HCT116 (cell line): ENCODE measurements at regions not wholly inside any gene's neighbourhood (a gene's known extent, or its start where the extent isn't known, plus 50 kb on each side); places are given as distances from the start of the nearest gene placed in this dataset.

Experiments
- ATAC-seq: fragments of 200-7000 bp; cut with Tn5 transposase; 2 replicates; pipeline ENCODE4 v1.9.1; 2020; ENCODE audit warnings: mild to moderate bottlenecking, moderate library complexity
- BruUV-seq: library from RNA; stranded (reverse); fragments of 400-500 nt; replicated peaks from 2 replicates; lab custom pipeline; 2021; lab: Mats Ljungman, UMichigan
- CTCF ChIA-PET: fragments of 300-600 bp; sonication (Branson Sonifier 250); formaldehyde crosslinking; loops from one replicate; lab custom pipeline; 2021; ENCODE audit warnings: antibody characterized with exemption; lab: Charles Lee
- POLR2A ChIA-PET: fragments of 300-600, 350-600 bp; sonication (Branson Sonifier 250); formaldehyde crosslinking; loops from one replicate; lab custom pipeline; 2021; ENCODE audit warnings: antibody characterized with exemption; lab: Charles Lee
- RAD21 ChIA-PET, 2 experiments: fragments of 300-600 bp; sonication (Branson Sonifier 250); formaldehyde crosslinking; loops; one replicate each; lab custom pipeline; 2023; ENCODE audit warnings: low total read pairs in 2 of 2; ENCODE audit not compliant: uncharacterized antibody in 2 of 2, unreplicated experiment in 2 of 2, low non-redundant PET in 1 of 2; lab: Charles Lee
- DNase-seq: peaks from one replicate; pipeline ENCODE4 v3.0.0-alpha.2; 2010; ENCODE audit warnings: low read depth, low spot score
- H2AFZ ChIP-seq: fragments of 200-600 bp; shearing (Covaris generic), sonication (generic); 2 replicates; pipeline ENCODE4 v1.6.1; 2017; ENCODE audit warnings: low read depth, mixed run types, mixed read lengths, antibody characterized with exemption, low read length; ENCODE audit not compliant: poor library complexity, severe bottlenecking
- H3K27ac ChIP-seq: 2 replicates; pipeline ENCODE4 v1.5.1; 2012; ENCODE audit warnings: low read depth, low read length
- H3K27me3 ChIP-seq: fragments of 200-600 bp; sonication (generic); 2 replicates; pipeline ENCODE4 v1.6.1; 2016; ENCODE audit warnings: mixed run types, low read length, mixed read lengths; ENCODE audit not compliant: insufficient read depth
- H3K36me3 ChIP-seq, 2 experiments: fragments of 200-500 bp in 1 of 2; fragments of 200-600 bp in 1 of 2; sonication (Bioruptor generic) in 1 of 2; sonication (generic) in 1 of 2; 2 replicates each; pipeline versions ENCODE4 v1.5.1 to v1.6.1; 2014 to 2016; ENCODE audit warnings: low read length in 2 of 2, inconsistent platforms in 1 of 2, mixed read lengths in 1 of 2, mixed run types in 1 of 2; ENCODE audit not compliant: insufficient read depth in 2 of 2, control insufficient read depth in 1 of 2
- H3K4me1 ChIP-seq, 2 experiments: fragments of 200-600 bp in 1 of 2; sonication (generic) in 1 of 2; 2 replicates each; pipeline versions ENCODE4 v1.5.1 to v1.6.1; 2012 to 2017; ENCODE audit warnings: low read length in 2 of 2, inconsistent platforms in 1 of 2, mild to moderate bottlenecking in 1 of 2, mixed read lengths in 1 of 2, mixed run types in 1 of 2, moderate library complexity in 1 of 2; ENCODE audit not compliant: insufficient read depth in 2 of 2, control insufficient read depth in 1 of 2
- H3K4me2 ChIP-seq: fragments of 200-600 bp; sonication (generic); 2 replicates; pipeline ENCODE4 v1.6.1; 2017; ENCODE audit warnings: mixed run types, low read length, mixed read lengths
- H3K4me3 ChIP-seq, 2 experiments: fragments of 200-600 bp in 1 of 2; sonication (generic) in 1 of 2; replicated peaks in 1 of 2; 2 replicates each; pipeline ENCODE4 v1.5.1; 2011 to 2016; ENCODE audit warnings: low read length in 2 of 2, control low read depth in 1 of 2, low read depth in 1 of 2, mild to moderate bottlenecking in 1 of 2, mixed read lengths in 1 of 2, mixed run types in 1 of 2
- H3K79me2 ChIP-seq: fragments of 200-600 bp; sonication (generic); 2 replicates; pipeline ENCODE4 v1.6.1; 2017; ENCODE audit warnings: mild to moderate bottlenecking, mixed run types, low read length, moderate library complexity, mixed read lengths; ENCODE audit not compliant: insufficient read depth
- H3K9ac ChIP-seq: fragments of 200-600 bp; sonication (generic); 2 replicates; pipeline ENCODE4 v1.6.1; 2016; ENCODE audit warnings: low read length, mixed read lengths
- H3K9me2 ChIP-seq: fragments of 200-600 bp; sonication (generic), shearing (Covaris generic); 2 replicates; pipeline ENCODE4 v1.6.1; 2017; ENCODE audit warnings: mixed run types, mild to moderate bottlenecking, moderate library complexity; ENCODE audit not compliant: insufficient read depth
- H3K9me3 ChIP-seq, 2 experiments: fragments of 200-500 bp in 1 of 2; fragments of 200-600 bp in 1 of 2; sonication (Bioruptor generic) in 1 of 2; sonication (generic) in 1 of 2; 2 replicates each; pipeline ENCODE4 v1.6.1; 2014 to 2017; ENCODE audit warnings: low read length in 2 of 2, mixed read lengths in 2 of 2, inconsistent platforms in 1 of 2, low read depth in 1 of 2, mild to moderate bottlenecking in 1 of 2, mixed run types in 1 of 2, moderate library complexity in 1 of 2; ENCODE audit not compliant: control insufficient read depth in 1 of 2, insufficient read depth in 1 of 2
- H4K20me1 ChIP-seq: fragments of 200-600 bp; sonication (generic), shearing (Covaris generic); 2 replicates; pipeline ENCODE4 v1.6.1; 2017; ENCODE audit warnings: mixed run types, mild to moderate bottlenecking, moderate library complexity; ENCODE audit not compliant: insufficient read depth
- CEBPB ChIP-seq: IDR thresholded peaks from 2 replicates; pipeline ENCODE4 v1.6.1; 2012; ENCODE audit warnings: low read depth
- ELF1 ChIP-seq: IDR thresholded peaks from 2 replicates; pipeline ENCODE4 v1.6.1; 2012; ENCODE audit warnings: low read depth, borderline replicate concordance
- EZH2 ChIP-seq: fragments of 200-600 bp; sonication (generic); IDR thresholded peaks from 2 replicates; pipeline ENCODE4 v1.6.1; 2017; ENCODE audit warnings: antibody characterized with exemption, mixed run types
- RAD21 ChIP-seq: IDR thresholded peaks from 2 replicates; pipeline ENCODE4 v1.6.1; 2012; ENCODE audit warnings: low read depth, mild to moderate bottlenecking
- SP1 ChIP-seq: IDR thresholded peaks from 2 replicates; pipeline ENCODE4 v1.6.1; 2012; ENCODE audit warnings: low read depth
- SRF ChIP-seq: IDR thresholded peaks from 2 replicates; pipeline ENCODE4 v1.6.1; 2012; ENCODE audit warnings: low read depth
- TCF7L2 ChIP-seq: IDR thresholded peaks from 2 replicates; pipeline ENCODE4 v1.7.0; 2011; ENCODE audit warnings: borderline replicate concordance, inconsistent platforms; ENCODE audit not compliant: insufficient read depth, insufficient read length; ENCODE audit errors: extremely low read depth
- intact Hi-C: fragments of 100-400 bp; cut with micrococcal nuclease; formaldehyde crosslinking; loops from 2 replicates; pipeline ENCODE4 v1.10.0; 2022
- TF ChIP-seq, protein P1 (sequence below): IDR thresholded peaks from 2 replicates; pipeline ENCODE4 v1.6.1; 2011; ENCODE audit warnings: mild to moderate bottlenecking, low read length, moderate library complexity; ENCODE audit not compliant: insufficient replicate concordance; ENCODE audit errors: extremely low read depth

DNA sequence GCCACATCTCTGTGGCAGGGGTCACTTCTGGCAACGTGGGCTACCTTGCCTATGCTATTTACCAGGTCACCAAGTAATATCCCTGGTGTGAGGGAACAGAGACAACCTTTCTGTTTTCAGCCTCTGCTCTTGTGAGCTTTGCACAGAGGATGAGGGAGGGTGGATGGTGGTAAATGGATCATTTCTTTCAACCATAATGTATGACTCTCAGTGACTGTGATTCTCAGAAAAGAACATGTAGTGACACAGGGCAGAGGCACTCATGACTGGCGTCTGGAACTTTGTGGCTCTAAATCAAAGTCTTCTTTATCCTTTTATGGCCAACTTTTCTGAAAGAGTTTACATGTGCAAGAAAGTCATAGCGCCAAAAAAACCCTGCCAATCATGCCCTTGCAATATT lies 153.5 kb upstream of the USP24 start:
- no peaks in the 10 kb centered on the region for H4K20me1 ChIP-seq
- no peaks in the 10 kb centered on the region for H3K9me3 ChIP-seq
- POLR2A ChIA-PET = no interaction called here
- H3K4me3 ChIP-seq = no peak overlapping the region
- TF ChIP-seq, protein P1, sequence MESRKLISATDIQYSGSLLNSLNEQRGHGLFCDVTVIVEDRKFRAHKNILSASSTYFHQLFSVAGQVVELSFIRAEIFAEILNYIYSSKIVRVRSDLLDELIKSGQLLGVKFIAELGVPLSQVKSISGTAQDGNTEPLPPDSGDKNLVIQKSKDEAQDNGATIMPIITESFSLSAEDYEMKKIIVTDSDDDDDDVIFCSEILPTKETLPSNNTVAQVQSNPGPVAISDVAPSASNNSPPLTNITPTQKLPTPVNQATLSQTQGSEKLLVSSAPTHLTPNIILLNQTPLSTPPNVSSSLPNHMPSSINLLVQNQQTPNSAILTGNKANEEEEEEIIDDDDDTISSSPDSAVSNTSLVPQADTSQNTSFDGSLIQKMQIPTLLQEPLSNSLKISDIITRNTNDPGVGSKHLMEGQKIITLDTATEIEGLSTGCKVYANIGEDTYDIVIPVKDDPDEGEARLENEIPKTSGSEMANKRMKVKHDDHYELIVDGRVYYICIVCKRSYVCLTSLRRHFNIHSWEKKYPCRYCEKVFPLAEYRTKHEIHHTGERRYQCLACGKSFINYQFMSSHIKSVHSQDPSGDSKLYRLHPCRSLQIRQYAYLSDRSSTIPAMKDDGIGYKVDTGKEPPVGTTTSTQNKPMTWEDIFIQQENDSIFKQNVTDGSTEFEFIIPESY = no peak
- TF ChIP-seq, all 23 proteins: peak for 0
- H3K27me3 ChIP-seq = no peaks in the 10 kb centered on the region
- no peaks in the 10 kb centered on the region for H3K79me2 ChIP-seq
- ATAC-seq (no peak), DNase-seq (no peak)
- intact Hi-C loops = no loop called here
- RAD21 ChIA-PET = no interaction called here
- H3K9ac ChIP-seq = no peak overlapping the region
- no peak overlapping the region for H2AFZ ChIP-seq
- CTCF ChIA-PET = no interaction called here
- H3K4me1 ChIP-seq = no peaks in the 10 kb centered on the region
- H3K4me2 ChIP-seq = no peak overlapping the region
- no peak overlapping the region for H3K27ac ChIP-seq
- BruUV-seq = no TSS peak
- no peaks in the 10 kb centered on the region for H3K9me2 ChIP-seq
- no peaks in the 10 kb centered on the region for H3K36me3 ChIP-seq

DNA sequence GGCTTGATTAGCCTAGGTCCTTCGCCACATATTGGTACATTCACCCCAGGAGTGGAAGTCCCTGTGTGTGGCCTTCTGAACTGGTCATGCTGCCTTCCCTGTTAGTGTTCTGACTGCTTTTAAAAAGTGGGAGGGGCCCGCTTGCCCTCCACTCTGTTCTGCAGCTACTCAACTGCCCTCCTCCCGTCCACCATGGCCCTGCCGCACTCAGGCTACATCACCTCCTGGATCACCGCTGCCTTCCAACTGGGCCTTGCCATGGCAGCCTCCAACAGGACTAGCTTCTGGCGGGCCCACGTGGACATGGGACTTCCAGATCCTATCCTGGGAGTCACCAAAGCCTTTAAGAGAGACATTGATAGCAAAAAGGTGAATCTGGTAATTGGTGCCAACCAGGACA lies 152.1 kb upstream of the USP24 start:
- DNase-seq (no peak), ATAC-seq (no peak)
- intact Hi-C loops = no loop called here
- Histone ChIP-seq H3K27me3 (no peaks in the 10 kb centered on the region), H3K4me3 (no peak overlapping the region), H3K9me2 (no peaks in the 10 kb centered on the region), H4K20me1 (no peaks in the 10 kb centered on the region), H3K4me1 (no peaks in the 10 kb centered on the region), H3K79me2 (no peaks in the 10 kb centered on the region), H3K4me2 (no peak overlapping the region), H3K36me3 (no peaks in the 10 kb centered on the region), H2AFZ (no peak overlapping the region), H3K9me3 (no peaks in the 10 kb centered on the region), H3K9ac (no peak overlapping the region), H3K27ac (no peak overlapping the region)
- POLR2A ChIA-PET = no interaction called here
- TF ChIP-seq RAD21 = no peak
- no peak for TF ChIP-seq CEBPB
- no peak for TF ChIP-seq SRF
- TF ChIP-seq SP1 = no peak
- TF ChIP-seq EZH2 = no peak
- TF ChIP-seq TCF7L2 = no peak
- no peak for TF ChIP-seq ELF1
- CTCF ChIA-PET = no interaction called here
- RAD21 ChIA-PET = no interaction called here
- BruUV-seq = no TSS peak
